CD4-positive, alpha-beta T cell treated with Interleukin-6 at 100 ng/mL for 8 hours (primary cell): ENCODE measurements at regions not wholly inside any gene's neighbourhood (a gene's known extent, or its start where the extent isn't known, plus 50 kb on each side); places are given as distances from the start of the nearest gene placed in this dataset.

Source experiments
- DNase-seq: peaks from one replicate; pipeline ENCODE4 v3.0.0-alpha.2; 2020; ENCODE audit warnings: mixed read lengths, low spot score

DNA sequence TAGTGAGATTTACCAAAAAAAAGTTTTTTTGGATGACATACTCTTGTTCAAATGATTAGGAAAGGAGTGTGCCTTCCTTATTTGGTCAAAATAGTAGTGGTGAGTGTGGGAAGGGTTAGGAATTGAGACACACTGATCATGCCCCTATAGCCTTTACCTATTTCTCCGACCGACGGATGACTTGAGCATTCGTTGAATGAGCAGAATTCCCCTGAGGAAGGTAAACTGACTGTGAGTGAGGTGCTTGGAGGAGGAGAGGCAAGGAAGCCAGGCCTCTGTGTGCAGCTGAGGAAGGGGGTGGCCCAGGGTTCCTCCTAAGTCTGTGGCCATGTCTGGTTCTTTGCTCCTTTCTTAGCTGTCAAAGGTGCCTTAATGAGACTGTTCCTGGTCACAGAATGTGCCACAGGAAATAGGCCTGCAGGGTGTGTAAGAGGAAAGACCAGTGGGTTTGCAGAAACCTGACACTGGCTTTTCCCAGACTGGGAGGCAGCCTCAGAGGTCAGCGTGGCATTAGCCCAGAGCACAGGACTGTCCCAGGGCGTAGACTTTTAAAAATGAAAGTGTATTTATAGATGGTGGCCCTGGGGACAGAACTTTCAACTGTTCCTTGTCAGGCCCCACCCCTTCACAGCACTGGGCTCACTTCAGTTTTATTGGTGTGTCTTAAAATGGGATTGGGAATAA is 307.7 kb upstream of the C2CD4B start:
- no peak for DNase-seq

DNA sequence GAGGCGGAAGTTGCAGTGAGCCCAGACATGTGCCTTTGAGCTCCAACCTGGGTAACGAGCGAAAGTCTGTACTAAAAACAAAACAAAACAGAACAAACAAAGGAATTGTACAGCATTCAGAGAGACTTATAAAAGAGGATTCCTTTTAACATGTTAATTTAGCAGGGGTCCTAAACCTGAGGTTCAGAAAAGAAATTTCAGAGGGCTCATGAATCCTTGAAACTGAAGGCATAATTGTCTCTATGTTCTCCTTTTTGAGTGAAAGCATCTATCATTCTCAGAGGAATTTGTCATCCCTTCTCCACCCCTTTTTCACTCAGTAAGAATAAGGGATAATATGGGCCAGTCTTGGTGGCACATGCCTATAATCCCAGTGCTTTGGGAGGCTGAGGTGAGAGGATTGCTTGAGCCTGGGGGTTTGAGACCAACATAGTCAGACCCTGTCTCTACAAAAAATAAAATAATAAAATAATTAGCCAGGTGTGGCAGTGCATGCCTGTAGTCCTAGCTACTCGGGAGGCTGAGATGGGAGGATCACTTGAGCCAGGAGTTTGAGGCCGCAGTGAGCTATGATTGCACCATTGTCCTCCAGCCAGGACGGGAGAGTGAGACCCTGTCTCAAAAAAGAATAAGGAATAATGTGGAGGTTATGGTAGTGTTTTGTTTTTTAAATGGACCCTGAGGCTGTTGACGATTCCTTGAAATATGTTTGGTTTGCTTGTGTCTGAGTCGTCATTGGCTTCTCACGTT is 309.1 kb upstream of the C2CD4B start:
- DNase-seq: no peak

DNA sequence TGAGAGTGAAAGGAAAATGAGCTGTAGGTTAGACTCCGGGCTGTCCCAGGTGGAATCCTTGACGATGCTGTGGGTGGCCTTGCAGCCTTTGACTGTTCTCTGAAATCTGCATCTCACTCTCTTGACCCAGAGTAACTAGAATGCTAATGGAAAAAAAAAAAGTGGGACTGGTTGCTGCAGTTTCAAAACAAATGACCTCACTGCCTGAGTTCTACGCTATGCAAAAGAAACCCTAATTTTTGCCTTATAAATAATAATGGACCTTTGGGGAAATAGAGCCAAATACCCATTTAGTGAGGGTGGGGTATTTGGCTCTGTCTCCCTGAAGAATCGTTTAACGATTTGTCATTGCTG is 309.7 kb upstream of the C2CD4B start:
- DNase-seq: no peak

DNA sequence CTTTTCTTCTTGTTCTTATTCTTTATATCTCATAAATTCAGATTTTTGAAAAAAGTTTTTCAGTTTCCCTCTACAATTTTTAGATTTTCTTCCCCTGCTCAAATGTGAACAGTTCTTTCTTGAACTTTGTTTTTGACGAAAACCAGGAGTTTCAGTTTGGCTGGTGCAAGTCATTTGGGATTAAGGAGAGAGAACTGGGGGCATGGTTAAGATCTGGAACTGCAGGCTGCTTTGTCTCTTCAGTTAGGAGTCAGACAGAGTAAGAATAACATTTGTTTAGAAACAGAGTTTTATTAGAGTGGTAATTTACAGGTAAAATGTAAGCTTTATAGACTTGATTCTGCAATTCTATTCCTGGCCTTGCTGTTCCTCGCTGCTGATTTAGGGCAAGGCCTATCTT is 310.5 kb upstream of the C2CD4B start:
- DNase-seq: no peak

- no peak for DNase-seq
These were observed 311.1 kb upstream of the C2CD4B start for GRCh38 chr15:62476163-62476562.

DNA sequence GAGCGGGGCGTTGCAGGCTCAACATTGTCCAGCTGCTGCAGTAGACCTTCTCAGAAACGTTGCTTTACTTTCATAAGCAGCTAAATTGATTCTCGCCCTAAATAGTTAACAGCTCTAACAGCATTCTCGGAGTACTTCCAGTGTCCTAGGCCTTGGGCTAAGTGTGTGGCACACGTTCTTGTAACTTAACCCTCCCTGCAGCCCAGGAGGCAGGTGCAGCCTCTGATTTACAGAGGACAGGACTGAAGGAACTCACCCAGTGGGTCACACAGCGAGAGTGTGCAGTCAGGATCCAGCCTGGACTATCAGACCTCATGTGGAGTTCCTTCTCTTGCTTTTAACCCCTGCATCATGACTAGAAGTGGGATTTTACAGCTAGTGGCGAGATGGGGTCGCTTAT is 312.8 kb upstream of the C2CD4B start:
- DNase-seq: no peak

- no peak for DNase-seq
These were observed 317.8 kb upstream of the C2CD4B start for GRCh38 chr15:62482785-62483429.

- DNase-seq: no peak
These were observed 318.7 kb upstream of the C2CD4B start for GRCh38 chr15:62483814-62484213.

- no peak for DNase-seq
These were observed 320.2 kb upstream of the C2CD4B start for GRCh38 chr15:62485170-62485720.

DNA sequence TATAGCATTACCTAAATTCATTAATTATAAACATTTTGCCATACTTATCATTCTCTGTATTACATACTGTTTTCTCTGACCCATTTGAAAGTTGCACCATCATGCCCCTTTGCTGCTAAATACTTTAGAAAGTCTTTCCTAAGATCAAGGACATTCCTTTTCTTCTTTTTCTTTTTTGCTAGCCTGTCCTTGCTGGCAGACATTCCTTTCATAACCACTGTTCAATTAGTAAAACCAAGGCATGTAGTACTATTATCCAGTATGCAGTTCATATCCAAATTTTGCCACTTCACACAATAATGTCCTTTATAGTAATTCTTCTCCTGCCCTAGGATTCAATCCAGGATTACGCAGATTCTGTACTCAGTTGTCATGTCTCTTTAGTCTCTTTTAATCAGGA is 321.0 kb upstream of the C2CD4B start:
- no peak for DNase-seq

DNA sequence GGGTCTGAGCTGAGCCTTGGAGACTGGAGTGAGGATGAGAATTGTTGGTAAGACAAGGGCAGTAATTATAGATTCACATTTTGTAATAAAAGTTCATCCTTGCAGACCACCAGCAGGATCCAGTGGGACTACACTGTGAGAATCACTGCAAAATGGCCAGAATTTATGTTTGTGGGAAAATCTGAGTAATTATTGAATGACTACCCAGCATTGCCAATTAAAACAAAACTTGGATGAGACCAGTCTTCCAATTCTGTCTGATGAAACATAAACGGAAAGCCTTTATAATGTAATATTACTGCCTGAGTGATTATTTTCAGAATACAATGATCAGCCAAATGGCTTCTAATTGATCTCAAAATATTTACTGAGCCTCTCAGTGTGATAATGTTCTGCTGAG is 323.3 kb upstream of the C2CD4B start:
- DNase-seq: no peak

DNA sequence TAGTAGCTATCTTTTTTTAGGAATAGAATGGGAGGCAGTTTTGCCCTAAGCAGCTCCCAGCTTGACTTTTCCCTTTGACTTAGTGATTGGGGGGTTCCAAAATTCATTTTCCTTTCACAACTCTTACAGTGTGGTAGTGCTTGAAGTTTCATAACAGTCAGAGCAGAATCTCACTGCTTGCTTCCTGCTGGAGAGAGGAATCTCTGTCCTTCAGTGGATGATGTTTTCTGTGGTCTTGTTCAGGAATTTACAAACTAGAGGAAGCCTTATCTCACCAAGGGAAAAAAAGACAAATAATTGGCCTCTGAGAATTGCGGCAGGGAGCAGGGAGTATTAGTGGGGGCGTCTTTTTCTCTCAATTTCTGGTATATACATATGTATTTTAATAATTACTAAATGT is 326.6 kb upstream of the C2CD4B start:
- no peak for DNase-seq

GRCh38 chr15:62492900-62493299 is 327.8 kb upstream of the C2CD4B start:
- no peak for DNase-seq

- DNase-seq: no peak
These were observed 329.1 kb upstream of the C2CD4B start for GRCh38 chr15:62494197-62494596.

GRCh38 chr15:62495670-62496614 is 330.9 kb upstream of the C2CD4B start:
- DNase-seq: no peak

GRCh38 chr15:62497356-62497755 is 332.3 kb upstream of the C2CD4B start:
- no peak for DNase-seq

GRCh38 chr15:62498278-62498677 is 333.2 kb upstream of the C2CD4B start:
- no peak for DNase-seq

DNA sequence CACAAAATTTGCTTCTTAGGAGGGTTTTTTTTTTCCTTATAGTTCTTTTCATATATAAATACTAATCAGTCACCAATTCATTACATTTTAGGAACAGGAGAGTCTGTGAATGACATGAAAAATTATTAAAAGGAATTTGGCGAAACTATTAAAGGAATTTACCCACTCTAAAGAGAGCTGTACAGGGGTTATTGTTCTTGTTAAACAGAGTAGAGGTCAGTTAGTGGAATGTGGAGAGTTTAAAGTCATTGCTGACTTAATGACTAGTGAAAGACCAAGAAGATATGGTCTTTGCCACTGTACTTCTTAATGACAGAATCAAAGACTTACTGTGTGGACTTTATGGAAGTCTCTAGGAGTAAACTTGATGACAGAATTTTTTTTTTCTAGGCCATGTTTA is 333.6 kb upstream of the C2CD4B start:
- no peak for DNase-seq

DNA sequence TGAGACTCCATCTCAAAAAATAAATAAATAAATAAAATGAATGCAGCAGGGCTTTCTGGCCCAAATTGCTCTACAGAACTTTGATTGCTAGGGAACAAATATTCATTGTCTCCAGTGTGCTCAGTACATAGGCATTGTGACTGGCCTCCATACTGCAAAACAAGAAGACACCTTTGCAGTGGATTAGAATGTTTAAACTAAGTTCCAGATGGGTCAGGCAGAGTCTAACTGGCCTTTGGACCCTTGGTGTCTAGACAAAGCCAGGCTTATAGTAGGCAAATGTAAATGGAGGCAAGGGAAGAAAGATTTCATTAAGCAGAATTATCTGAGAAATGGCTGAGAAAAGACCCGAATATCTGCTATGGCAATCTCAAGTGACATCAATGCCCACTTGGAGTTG is 335.2 kb upstream of the C2CD4B start:
- DNase-seq: no peak

DNA sequence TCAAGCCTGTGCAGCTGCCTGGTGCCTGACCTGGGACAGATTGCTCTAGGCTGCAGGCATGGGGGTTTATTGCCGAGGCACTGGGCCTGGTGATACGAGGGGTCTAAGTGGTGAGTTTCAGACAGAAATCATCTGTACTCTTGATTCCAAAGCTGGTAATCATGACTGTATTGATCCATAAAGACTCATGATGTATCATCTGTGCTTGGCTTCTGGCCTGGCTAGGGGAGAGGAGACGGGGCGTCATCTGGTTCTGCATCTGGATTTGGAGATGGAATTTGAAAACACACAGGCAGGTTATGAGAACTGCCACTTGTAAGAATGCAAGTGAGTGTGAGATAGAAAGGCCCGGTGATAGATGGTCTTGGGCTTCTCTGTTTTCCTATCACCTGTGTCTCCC is 337.4 kb upstream of the C2CD4B start:
- DNase-seq: no peak

- no peak for DNase-seq
These were observed 338.4 kb upstream of the C2CD4B start for GRCh38 chr15:62503451-62503850.

DNA sequence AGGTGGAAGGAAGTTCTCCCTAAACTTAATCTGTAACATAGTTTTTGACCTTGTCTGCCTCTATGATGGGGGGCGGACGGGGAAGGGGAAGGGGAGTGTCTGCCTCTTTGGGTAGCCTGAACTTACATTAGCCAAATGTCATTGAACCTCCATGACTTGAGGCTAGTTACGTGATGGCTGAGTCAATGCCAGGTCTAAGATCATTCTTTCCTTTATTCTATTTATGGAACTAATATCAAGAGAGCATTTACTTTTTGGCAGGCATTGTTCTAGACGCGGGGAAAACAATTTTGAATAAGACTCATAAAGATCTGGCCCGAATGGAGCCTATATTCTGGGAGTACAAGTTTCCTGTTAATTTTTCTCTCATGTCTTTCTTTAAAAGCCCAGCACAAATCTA is 340.7 kb upstream of the C2CD4B start:
- DNase-seq: no peak
